SK-N-SH (cell line): ENCODE measurements at regions not wholly inside any gene's neighbourhood (a gene's known extent, or its start where the extent isn't known, plus 50 kb on each side); places are given as distances from the start of the nearest gene placed in this dataset.

Experiments used
- EP300 ChIP-seq, 2 experiments: IDR thresholded peaks; 2 replicates each; pipeline versions ENCODE4 v1.4.0 to v1.6.1; 2012; ENCODE audit warnings: borderline replicate concordance in 1 of 2, low read depth in 1 of 2, low read length in 1 of 2
- FOXM1 ChIP-seq: IDR thresholded peaks from 2 replicates; pipeline ENCODE4 v1.4.0; 2012; ENCODE audit warnings: low read depth, mild to moderate bottlenecking
- GATA2 ChIP-seq: sonication (generic); formaldehyde crosslinking; IDR thresholded peaks from 2 replicates; pipeline ENCODE4 v1.5.0; 2020; ENCODE audit warnings: mild to moderate bottlenecking, missing genetic modification reagents
- JUND ChIP-seq: IDR thresholded peaks from 2 replicates; pipeline ENCODE4 v1.4.0; 2012
- NRF1 ChIP-seq: IDR thresholded peaks from 2 replicates; pipeline ENCODE4 v1.6.1; 2012; ENCODE audit warnings: low read depth, mild to moderate bottlenecking, low read length
- TAF1 ChIP-seq: IDR thresholded peaks from 2 replicates; pipeline ENCODE4 v1.6.1; 2012; ENCODE audit warnings: low read depth, mild to moderate bottlenecking, low read length, moderate library complexity, borderline replicate concordance
- TF ChIP-seq, protein P1 (sequence below): fragments of 200-600 bp; sonication (generic); IDR thresholded peaks from 2 replicates; pipeline ENCODE4 v1.6.1; 2017; ENCODE audit warnings: antibody characterized with exemption, mild to moderate bottlenecking, moderate library complexity
- TF ChIP-seq, protein P2 (sequence below): IDR thresholded peaks from 2 replicates; pipeline ENCODE4 v1.4.0; 2012; ENCODE audit warnings: low read depth, borderline replicate concordance

DNA sequence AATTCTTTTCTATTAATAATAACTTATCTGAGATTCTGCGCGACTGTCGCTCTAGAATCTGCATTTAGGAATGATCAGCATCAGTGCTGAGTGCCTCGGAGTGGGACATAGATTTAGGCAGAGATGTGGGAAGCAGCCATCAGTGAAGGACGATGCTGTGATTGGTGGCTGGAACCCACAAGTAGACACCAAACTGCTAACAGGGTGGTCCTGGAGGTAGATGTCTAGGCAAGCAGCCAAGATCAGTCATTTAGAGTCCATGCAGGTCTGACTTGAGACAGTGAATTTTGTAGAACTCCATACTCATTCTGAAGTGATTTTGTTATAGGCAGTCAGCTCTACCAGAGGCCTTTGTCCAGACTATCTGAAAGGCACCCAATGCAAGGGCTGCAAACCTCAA, 51.8 kb upstream of the LYST start:
- no peak for TF ChIP-seq FOXM1
- TF ChIP-seq, protein P1, sequence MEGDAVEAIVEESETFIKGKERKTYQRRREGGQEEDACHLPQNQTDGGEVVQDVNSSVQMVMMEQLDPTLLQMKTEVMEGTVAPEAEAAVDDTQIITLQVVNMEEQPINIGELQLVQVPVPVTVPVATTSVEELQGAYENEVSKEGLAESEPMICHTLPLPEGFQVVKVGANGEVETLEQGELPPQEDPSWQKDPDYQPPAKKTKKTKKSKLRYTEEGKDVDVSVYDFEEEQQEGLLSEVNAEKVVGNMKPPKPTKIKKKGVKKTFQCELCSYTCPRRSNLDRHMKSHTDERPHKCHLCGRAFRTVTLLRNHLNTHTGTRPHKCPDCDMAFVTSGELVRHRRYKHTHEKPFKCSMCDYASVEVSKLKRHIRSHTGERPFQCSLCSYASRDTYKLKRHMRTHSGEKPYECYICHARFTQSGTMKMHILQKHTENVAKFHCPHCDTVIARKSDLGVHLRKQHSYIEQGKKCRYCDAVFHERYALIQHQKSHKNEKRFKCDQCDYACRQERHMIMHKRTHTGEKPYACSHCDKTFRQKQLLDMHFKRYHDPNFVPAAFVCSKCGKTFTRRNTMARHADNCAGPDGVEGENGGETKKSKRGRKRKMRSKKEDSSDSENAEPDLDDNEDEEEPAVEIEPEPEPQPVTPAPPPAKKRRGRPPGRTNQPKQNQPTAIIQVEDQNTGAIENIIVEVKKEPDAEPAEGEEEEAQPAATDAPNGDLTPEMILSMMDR = no peak
- TF ChIP-seq JUND = no peak
- no peak for TF ChIP-seq NRF1
- no peak; the same call in 1 of the 2 replicates for TF ChIP-seq GATA2 (CRISPR knock-in tag)
- TF ChIP-seq EP300 (IDR thresholded peaks at IDR 0.05; ENCODE audit: borderline replicate concordance in 1 of 2, low read depth in 1 of 2, low read length in 1 of 2) = no peak
- TF ChIP-seq, protein P2, sequence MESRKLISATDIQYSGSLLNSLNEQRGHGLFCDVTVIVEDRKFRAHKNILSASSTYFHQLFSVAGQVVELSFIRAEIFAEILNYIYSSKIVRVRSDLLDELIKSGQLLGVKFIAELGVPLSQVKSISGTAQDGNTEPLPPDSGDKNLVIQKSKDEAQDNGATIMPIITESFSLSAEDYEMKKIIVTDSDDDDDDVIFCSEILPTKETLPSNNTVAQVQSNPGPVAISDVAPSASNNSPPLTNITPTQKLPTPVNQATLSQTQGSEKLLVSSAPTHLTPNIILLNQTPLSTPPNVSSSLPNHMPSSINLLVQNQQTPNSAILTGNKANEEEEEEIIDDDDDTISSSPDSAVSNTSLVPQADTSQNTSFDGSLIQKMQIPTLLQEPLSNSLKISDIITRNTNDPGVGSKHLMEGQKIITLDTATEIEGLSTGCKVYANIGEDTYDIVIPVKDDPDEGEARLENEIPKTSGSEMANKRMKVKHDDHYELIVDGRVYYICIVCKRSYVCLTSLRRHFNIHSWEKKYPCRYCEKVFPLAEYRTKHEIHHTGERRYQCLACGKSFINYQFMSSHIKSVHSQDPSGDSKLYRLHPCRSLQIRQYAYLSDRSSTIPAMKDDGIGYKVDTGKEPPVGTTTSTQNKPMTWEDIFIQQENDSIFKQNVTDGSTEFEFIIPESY = no peak
- TF ChIP-seq TAF1 = no peak
